Right lobe of liver (tissue), 4 donors: ENCODE measurements at regions not wholly inside any gene's neighbourhood (a gene's known extent, or its start where the extent isn't known, plus 50 kb on each side); places are given as distances from the start of the nearest gene placed in this dataset.

ENCODE experiments used
- CTCF ChIP-seq, 4 donors: fragments of 200-600 bp in 3 of 4; fragments of 450-650 bp in 1 of 4; IDR thresholded peaks; one replicate each; pipeline versions ENCODE4 v1.5.1 to v1.8.0; 2016 to 2022; ENCODE audit warnings: antibody characterized with exemption in 4 of 4, mild to moderate bottlenecking in 2 of 4
- POLR2A ChIP-seq: fragments of 450-650 bp; IDR thresholded peaks from one replicate; pipeline ENCODE4 v1.6.1; 2017; ENCODE audit warnings: antibody characterized with exemption, mild to moderate bottlenecking
- donor health status: DM: no; HTN: no; CAD: no.
- donor health status: DM: no; HTN: no; CAD: no.
- donor health status: DM: no; HTN: yes; CAD: no.

GRCh38 chr5:82913971-82914370 is 163.2 kb downstream of the TMEM167A start:
- TF ChIP-seq CTCF (IDR thresholded peaks at IDR 0.05) (no peak), POLR2A (no peak)
